WTC11 (cell line): ENCODE measurements at regions not wholly inside any gene's neighbourhood (a gene's known extent, or its start where the extent isn't known, plus 50 kb on each side); places are given as distances from the start of the nearest gene placed in this dataset.

ENCODE experiments used
- ATAC-seq: fragments of 200-7000 bp; cut with Tn5 transposase; 2 replicates; pipeline ENCODE4 v1.10.0; 2021; ENCODE audit warnings: mild to moderate bottlenecking, moderate library complexity
- CTCF ChIA-PET: fragments of 300-600 bp; sonication (Branson Sonifier 250); formaldehyde crosslinking; loops from one replicate; lab custom pipeline; 2021; ENCODE audit warnings: antibody characterized with exemption; lab: Charles Lee
- POLR2A ChIA-PET: fragments of 350-600 bp; sonication (Branson Sonifier 250); formaldehyde crosslinking; loops from one replicate; lab custom pipeline; 2021; ENCODE audit warnings: antibody characterized with exemption; lab: Charles Lee
- DNase-seq: peaks from one replicate; pipeline ENCODE4 v3.0.0; 2021; ENCODE audit warnings: low spot score
- H3K27ac Mint-ChIP-seq: 2 replicates; pipeline ENCODE4 v1.8.0; 2021; ENCODE audit warnings: mixed read lengths
- H3K27me3 Mint-ChIP-seq: 2 replicates; pipeline ENCODE4 v1.8.0; 2021; ENCODE audit warnings: low read depth, mild to moderate bottlenecking, moderate library complexity, mixed read lengths
- H3K36me3 Mint-ChIP-seq: 2 replicates; pipeline ENCODE4 v1.8.0; 2021; ENCODE audit warnings: mixed read lengths
- H3K4me1 Mint-ChIP-seq: 2 replicates; pipeline ENCODE4 v1.8.0; 2022; ENCODE audit warnings: mixed read lengths
- H3K4me3 Mint-ChIP-seq: 2 replicates; pipeline ENCODE4 v1.8.0; 2021; ENCODE audit warnings: mild to moderate bottlenecking, moderate library complexity, mixed read lengths
- H3K9me3 Mint-ChIP-seq: 2 replicates; pipeline ENCODE4 v1.8.0; 2021; ENCODE audit warnings: mixed read lengths
- ATF2 ChIP-seq: sonication (generic); formaldehyde crosslinking; IDR thresholded peaks from 2 replicates; pipeline ENCODE4 v1.8.1; 2022; ENCODE audit warnings: low read depth, missing genetic modification reagents, borderline replicate concordance
- E2F1 ChIP-seq: sonication (generic); formaldehyde crosslinking; IDR thresholded peaks from 2 replicates; pipeline ENCODE4 v1.8.0; 2022; ENCODE audit warnings: mild to moderate bottlenecking, missing genetic modification reagents
- E2F4 ChIP-seq: sonication (generic); formaldehyde crosslinking; IDR thresholded peaks from 2 replicates; pipeline ENCODE4 v1.8.1; 2022; ENCODE audit warnings: low read depth, mild to moderate bottlenecking, moderate library complexity, missing genetic modification reagents, borderline replicate concordance
- ETV6 ChIP-seq: sonication (generic); formaldehyde crosslinking; IDR thresholded peaks from 2 replicates; pipeline ENCODE4 v1.8.1; 2022; ENCODE audit warnings: mild to moderate bottlenecking, missing genetic modification reagents
- FOXK1 ChIP-seq: sonication (generic); formaldehyde crosslinking; IDR thresholded peaks from 2 replicates; pipeline ENCODE4 v1.8.0; 2022; ENCODE audit warnings: mild to moderate bottlenecking, moderate library complexity, missing genetic modification reagents
- FOXP1 ChIP-seq: sonication (generic); formaldehyde crosslinking; IDR thresholded peaks from 2 replicates; pipeline ENCODE4 v1.8.0; 2022; ENCODE audit warnings: missing genetic modification reagents, mild to moderate bottlenecking, moderate library complexity, borderline replicate concordance
- GTF2I ChIP-seq: fragments of 250-450 bp; sonication (Bioruptor Pico); conservative IDR thresholded peaks from 2 replicates; pipeline ENCODE4 v1.4.0; 2021; ENCODE audit warnings: mild to moderate bottlenecking
- HMGA2 ChIP-seq: fragments of 250-450 bp; sonication (Bioruptor Pico); IDR thresholded peaks from 2 replicates; pipeline ENCODE4 v1.4.0; 2021; ENCODE audit warnings: mild to moderate bottlenecking, moderate library complexity
- IRF1 ChIP-seq: sonication (generic); formaldehyde crosslinking; IDR thresholded peaks from 2 replicates; pipeline ENCODE4 v1.8.0; 2023; ENCODE audit warnings: missing genetic modification reagents
- NFYB ChIP-seq: sonication (generic); formaldehyde crosslinking; conservative IDR thresholded peaks from 2 replicates; pipeline ENCODE4 v1.8.0; 2022; ENCODE audit warnings: low read depth, missing genetic modification reagents
- PRDM15 ChIP-seq: sonication (generic); formaldehyde crosslinking; IDR thresholded peaks from 2 replicates; pipeline ENCODE4 v1.8.0; 2022; ENCODE audit warnings: missing genetic modification reagents
- SMAD3 ChIP-seq: sonication (generic); formaldehyde crosslinking; IDR thresholded peaks from 2 replicates; pipeline ENCODE4 v1.8.0; 2022; ENCODE audit warnings: missing genetic modification reagents, mild to moderate bottlenecking, borderline replicate concordance
- SP1 ChIP-seq: sonication (generic); formaldehyde crosslinking; conservative IDR thresholded peaks from 2 replicates; pipeline ENCODE4 v1.8.1; 2022; ENCODE audit warnings: missing genetic modification reagents
- ZNF416 ChIP-seq: fragments of 250-450 bp; sonication (Bioruptor Pico); IDR thresholded peaks from 2 replicates; pipeline ENCODE4 v1.9.0; 2021; ENCODE audit warnings: mild to moderate bottlenecking, inconsistent platforms
- ZNF423 ChIP-seq: fragments of 250-450 bp; sonication (Bioruptor Pico); IDR thresholded peaks from 2 replicates; pipeline ENCODE4 v2.1.2; 2022; ENCODE audit warnings: mild to moderate bottlenecking, moderate library complexity
- ZNF671 ChIP-seq: fragments of 250-450 bp; sonication (Bioruptor Pico); IDR thresholded peaks from 2 replicates; pipeline ENCODE4 v1.8.0; 2021; ENCODE audit warnings: mild to moderate bottlenecking
- TF ChIP-seq, protein P1 (sequence below): sonication (generic); formaldehyde crosslinking; IDR thresholded peaks from 2 replicates; pipeline ENCODE4 v1.8.0; 2022; ENCODE audit warnings: mild to moderate bottlenecking, missing genetic modification reagents
- TF ChIP-seq, protein P2 (sequence below): sonication (generic); formaldehyde crosslinking; conservative IDR thresholded peaks from 2 replicates; pipeline ENCODE4 v1.8.1; 2023; ENCODE audit warnings: mild to moderate bottlenecking, low read depth, missing genetic modification reagents, moderate library complexity

DNA sequence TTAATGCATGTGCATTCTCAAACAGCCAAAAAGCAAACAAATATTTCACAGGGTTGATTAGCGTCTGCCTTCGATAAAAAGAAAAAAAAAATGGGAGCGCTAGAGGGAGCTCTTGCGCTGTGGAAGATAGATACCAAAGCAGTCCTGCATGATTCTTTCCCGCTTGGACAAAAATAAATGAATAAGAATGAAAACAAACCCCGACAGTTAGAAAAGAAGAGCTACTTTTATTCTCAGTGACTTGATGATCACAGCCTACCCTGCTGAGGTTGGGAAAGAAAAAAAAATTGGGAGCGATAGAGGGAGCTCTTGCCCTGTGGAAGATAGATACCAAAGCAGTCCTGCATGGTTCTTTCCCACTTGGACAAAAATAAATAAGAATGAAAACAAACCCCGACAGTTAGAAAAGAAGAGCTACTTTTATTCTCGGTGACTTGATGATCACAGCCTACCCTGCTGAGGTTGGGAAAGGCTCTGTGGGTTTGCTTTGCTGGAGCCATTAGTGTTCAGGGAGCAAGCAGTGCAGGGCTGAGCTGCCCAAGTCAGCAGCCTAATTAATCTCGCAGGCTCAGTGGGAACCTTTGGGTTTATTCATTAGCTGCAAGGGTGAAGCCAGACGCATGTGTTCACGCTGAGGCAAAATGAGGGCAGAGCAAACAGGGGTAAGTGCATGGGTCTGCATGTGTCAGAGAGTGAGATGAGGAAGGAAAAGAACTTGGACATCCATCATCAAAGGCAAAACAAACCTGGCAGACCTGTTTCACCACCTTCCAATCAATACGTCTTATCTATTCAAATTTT lies 249.3 kb upstream of the PRKX start (continued):
- TF ChIP-seq, protein P1, sequence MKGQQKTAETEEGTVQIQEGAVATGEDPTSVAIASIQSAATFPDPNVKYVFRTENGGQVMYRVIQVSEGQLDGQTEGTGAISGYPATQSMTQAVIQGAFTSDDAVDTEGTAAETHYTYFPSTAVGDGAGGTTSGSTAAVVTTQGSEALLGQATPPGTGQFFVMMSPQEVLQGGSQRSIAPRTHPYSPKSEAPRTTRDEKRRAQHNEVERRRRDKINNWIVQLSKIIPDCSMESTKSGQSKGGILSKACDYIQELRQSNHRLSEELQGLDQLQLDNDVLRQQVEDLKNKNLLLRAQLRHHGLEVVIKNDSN (CRISPR knock-in tag): no peak
- TF ChIP-seq ZNF671 (no peak), SMAD3 (CRISPR knock-in tag) (no peak)

- Mint-ChIP-seq H3K27me3 (no peaks in the 10 kb centered on the region), H3K36me3 (no peaks in the 10 kb centered on the region; the same call in 1 of the 2 replicates), H3K4me3 (no peak overlapping the region), H3K9me3 (peaks cover 5% of the 10 kb centered on the region; the same call in 1 of the 2 replicates), H3K27ac (no peak overlapping the region), H3K4me1 (peaks cover 15% of the 10 kb centered on the region)
- ATAC-seq (no peak), DNase-seq (no peak)
- POLR2A ChIA-PET: no interaction called here
- CTCF ChIA-PET: no interaction called here
- TF ChIP-seq HMGA2 (no peak), ZNF423 (CRISPR knock-in tag) (no peak), GTF2I (CRISPR knock-in tag) (0 out of 2 replicates have a peak, but pooled peaks have one; percentile 47), FOXK1 (CRISPR knock-in tag) (no peak)
- TF ChIP-seq, all 79 proteins: peak for 1
These were observed 247.5 kb upstream of the PRKX start for GRCh38 chrX:3960952-3961351.

DNA sequence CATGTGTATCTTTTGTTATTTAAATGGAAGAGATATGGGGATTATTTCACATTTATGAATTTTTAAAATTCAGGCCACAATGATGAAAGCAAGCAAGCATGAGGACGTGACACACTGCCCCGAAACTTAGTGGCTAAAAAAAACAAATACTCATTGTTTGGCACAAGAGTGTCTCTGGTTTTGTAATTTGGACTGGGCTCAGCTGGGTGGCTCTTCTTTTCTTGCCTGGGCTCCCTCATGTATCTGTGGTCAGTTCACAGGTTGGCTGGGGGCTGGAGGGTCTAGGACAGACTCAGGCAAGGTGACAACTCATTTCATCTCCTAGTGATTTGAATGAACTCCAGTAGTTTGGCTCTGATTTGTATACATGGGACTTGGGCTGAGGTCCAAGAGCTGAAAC lies 238.4 kb upstream of the PRKX start:
- Mint-ChIP-seq H3K4me1 (no peaks in the 10 kb centered on the region), H3K27me3 (no peaks in the 10 kb centered on the region), H3K36me3 (peaks cover 4% of the 10 kb centered on the region; the same call in 1 of the 2 replicates), H3K4me3 (no peak overlapping the region), H3K9me3 (peaks cover 13% of the 10 kb centered on the region), H3K27ac (no peak overlapping the region)
- POLR2A ChIA-PET: no interaction called here
- CTCF ChIA-PET: interaction anchor here (1.4 kb wide), 1 partner anchor 11 kb away, joined by 3 read pairs; no protein-coding TSS in a partner anchor
- ATAC-seq (no peak), DNase-seq (no peak)
- TF ChIP-seq ETV6 (CRISPR knock-in tag): no peak
- no peak for TF ChIP-seq ZNF416 (CRISPR knock-in tag)

DNA sequence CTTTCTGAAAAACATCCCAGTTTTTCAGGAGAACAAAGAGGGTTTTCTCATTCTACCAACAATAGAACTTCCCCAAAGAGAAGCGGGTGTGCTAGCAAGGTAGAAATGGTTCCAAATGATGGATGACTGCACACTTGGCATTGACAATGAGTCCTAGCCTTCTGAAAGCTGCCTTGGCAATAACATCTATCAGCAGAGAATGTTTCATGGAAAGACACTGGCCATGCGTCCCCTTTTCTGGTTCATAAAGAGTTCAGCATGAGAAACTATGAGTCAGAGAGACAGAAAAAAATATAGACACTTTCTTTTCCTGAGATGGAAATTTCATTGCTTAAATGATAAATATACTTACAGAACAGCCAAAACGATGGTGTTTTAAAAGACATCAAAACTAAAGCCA lies 236.9 kb upstream of the PRKX start:
- ChIA-PET POLR2A (no interaction called here), CTCF (interaction anchor here (0.6 kb wide), 1 partner anchor 444 kb away, joined by 3 read pairs; no protein-coding TSS in a partner anchor)
- peaks cover 13% of the 10 kb centered on the region for H3K9me3 Mint-ChIP-seq
- no peak for DNase-seq
- no peaks in the 10 kb centered on the region for H3K4me1 Mint-ChIP-seq
- no peak overlapping the region for H3K4me3 Mint-ChIP-seq
- ATAC-seq: no peak
- H3K36me3 Mint-ChIP-seq: peaks cover 4% of the 10 kb centered on the region; the same call in 1 of the 2 replicates
- TF ChIP-seq ATF2 (CRISPR knock-in tag) (no peak), PRDM15 (no peak), SP1 (CRISPR knock-in tag) (no peak), E2F4 (CRISPR knock-in tag) (no peak), NFYB (CRISPR knock-in tag) (no peak), E2F1 (CRISPR knock-in tag) (no peak), IRF1 (CRISPR knock-in tag) (no peak), FOXP1 (CRISPR knock-in tag) (no peak)
- TF ChIP-seq, protein P2, sequence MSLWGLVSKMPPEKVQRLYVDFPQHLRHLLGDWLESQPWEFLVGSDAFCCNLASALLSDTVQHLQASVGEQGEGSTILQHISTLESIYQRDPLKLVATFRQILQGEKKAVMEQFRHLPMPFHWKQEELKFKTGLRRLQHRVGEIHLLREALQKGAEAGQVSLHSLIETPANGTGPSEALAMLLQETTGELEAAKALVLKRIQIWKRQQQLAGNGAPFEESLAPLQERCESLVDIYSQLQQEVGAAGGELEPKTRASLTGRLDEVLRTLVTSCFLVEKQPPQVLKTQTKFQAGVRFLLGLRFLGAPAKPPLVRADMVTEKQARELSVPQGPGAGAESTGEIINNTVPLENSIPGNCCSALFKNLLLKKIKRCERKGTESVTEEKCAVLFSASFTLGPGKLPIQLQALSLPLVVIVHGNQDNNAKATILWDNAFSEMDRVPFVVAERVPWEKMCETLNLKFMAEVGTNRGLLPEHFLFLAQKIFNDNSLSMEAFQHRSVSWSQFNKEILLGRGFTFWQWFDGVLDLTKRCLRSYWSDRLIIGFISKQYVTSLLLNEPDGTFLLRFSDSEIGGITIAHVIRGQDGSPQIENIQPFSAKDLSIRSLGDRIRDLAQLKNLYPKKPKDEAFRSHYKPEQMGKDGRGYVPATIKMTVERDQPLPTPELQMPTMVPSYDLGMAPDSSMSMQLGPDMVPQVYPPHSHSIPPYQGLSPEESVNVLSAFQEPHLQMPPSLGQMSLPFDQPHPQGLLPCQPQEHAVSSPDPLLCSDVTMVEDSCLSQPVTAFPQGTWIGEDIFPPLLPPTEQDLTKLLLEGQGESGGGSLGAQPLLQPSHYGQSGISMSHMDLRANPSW: no peak
- H3K27ac Mint-ChIP-seq: no peak overlapping the region
- H3K27me3 Mint-ChIP-seq: no peaks in the 10 kb centered on the region
